Loucy (cell line): ENCODE measurements at regions not wholly inside any gene's neighbourhood (a gene's known extent, or its start where the extent isn't known, plus 50 kb on each side); places are given as distances from the start of the nearest gene placed in this dataset.

Experiments used
- EZH2phosphoT487 ChIP-seq: fragments of 200-600 bp; IDR thresholded peaks from 2 replicates; pipeline ENCODE4 v1.6.1; 2018; ENCODE audit warnings: antibody characterized with exemption, mild to moderate bottlenecking, moderate library complexity, borderline replicate concordance
- TF ChIP-seq, protein P1 (sequence below): fragments of 200-600 bp; sonication (generic); conservative IDR thresholded peaks from 2 replicates; pipeline ENCODE4 v1.5.1; 2014; ENCODE audit warnings: mild to moderate bottlenecking, antibody characterized with exemption, low read length

GRCh38 chr5:8615142-8615858, 746.4 kb downstream of the MTRR start:
- TF ChIP-seq, protein P1, sequence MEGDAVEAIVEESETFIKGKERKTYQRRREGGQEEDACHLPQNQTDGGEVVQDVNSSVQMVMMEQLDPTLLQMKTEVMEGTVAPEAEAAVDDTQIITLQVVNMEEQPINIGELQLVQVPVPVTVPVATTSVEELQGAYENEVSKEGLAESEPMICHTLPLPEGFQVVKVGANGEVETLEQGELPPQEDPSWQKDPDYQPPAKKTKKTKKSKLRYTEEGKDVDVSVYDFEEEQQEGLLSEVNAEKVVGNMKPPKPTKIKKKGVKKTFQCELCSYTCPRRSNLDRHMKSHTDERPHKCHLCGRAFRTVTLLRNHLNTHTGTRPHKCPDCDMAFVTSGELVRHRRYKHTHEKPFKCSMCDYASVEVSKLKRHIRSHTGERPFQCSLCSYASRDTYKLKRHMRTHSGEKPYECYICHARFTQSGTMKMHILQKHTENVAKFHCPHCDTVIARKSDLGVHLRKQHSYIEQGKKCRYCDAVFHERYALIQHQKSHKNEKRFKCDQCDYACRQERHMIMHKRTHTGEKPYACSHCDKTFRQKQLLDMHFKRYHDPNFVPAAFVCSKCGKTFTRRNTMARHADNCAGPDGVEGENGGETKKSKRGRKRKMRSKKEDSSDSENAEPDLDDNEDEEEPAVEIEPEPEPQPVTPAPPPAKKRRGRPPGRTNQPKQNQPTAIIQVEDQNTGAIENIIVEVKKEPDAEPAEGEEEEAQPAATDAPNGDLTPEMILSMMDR, result no peak
- no peak for TF ChIP-seq EZH2phosphoT487
